ENCODE measurements at regions not wholly inside any gene's neighbourhood (a gene's known extent, or its start where the extent isn't known, plus 50 kb on each side); places are given as distances from the start of the nearest gene placed in this dataset.

DNA sequence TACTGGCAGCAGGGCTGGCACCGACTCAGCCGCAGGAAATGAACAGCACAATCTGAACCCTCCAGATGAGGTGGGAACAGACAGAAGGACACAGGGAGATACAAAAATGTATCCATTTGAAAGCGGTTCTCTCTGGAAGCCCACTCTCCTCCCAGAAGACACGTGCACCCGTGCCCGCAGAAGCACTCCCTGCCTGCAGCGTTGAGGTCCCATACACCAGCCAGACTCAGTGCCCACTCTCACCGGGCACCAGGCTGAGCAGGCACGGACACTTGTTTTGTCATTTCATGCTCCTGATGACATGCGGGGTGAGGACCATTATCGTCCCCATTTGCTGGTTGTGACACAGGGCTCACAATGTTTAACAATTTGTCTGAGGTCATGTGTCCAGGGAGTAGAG, 297.4 kb upstream of the TLE3 start:
- TF ChIP-seq POLR2AphosphoS5 (IDR thresholded peaks at IDR 0.05; ENCODE audit: low read depth, low read length) (no peak), TAF1 (IDR thresholded peaks at IDR 0.05; ENCODE audit: borderline replicate concordance, insufficient read depth, low read length) (no peak), SIN3A (IDR thresholded peaks at IDR 0.05; ENCODE audit: borderline replicate concordance, insufficient read depth, low read length) (no peak), FOXP2 (optimal IDR thresholded peaks at IDR 0.05; ENCODE audit: borderline replicate concordance, extremely low read depth, extremely low read length, insufficient read depth) (no peak)
- TF ChIP-seq, protein P1, sequence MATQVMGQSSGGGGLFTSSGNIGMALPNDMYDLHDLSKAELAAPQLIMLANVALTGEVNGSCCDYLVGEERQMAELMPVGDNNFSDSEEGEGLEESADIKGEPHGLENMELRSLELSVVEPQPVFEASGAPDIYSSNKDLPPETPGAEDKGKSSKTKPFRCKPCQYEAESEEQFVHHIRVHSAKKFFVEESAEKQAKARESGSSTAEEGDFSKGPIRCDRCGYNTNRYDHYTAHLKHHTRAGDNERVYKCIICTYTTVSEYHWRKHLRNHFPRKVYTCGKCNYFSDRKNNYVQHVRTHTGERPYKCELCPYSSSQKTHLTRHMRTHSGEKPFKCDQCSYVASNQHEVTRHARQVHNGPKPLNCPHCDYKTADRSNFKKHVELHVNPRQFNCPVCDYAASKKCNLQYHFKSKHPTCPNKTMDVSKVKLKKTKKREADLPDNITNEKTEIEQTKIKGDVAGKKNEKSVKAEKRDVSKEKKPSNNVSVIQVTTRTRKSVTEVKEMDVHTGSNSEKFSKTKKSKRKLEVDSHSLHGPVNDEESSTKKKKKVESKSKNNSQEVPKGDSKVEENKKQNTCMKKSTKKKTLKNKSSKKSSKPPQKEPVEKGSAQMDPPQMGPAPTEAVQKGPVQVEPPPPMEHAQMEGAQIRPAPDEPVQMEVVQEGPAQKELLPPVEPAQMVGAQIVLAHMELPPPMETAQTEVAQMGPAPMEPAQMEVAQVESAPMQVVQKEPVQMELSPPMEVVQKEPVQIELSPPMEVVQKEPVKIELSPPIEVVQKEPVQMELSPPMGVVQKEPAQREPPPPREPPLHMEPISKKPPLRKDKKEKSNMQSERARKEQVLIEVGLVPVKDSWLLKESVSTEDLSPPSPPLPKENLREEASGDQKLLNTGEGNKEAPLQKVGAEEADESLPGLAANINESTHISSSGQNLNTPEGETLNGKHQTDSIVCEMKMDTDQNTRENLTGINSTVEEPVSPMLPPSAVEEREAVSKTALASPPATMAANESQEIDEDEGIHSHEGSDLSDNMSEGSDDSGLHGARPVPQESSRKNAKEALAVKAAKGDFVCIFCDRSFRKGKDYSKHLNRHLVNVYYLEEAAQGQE (IDR thresholded peaks at IDR 0.05; ENCODE audit: insufficient read depth in 1 of 2, low read depth in 2 of 2, low read length in 2 of 2), result no peak
